ENCODE measurements at regions not wholly inside any gene's neighbourhood (a gene's known extent, or its start where the extent isn't known, plus 50 kb on each side); places are given as distances from the start of the nearest gene placed in this dataset.

- DNase-seq, result peak; percentile 77 to 80
Observed at GRCh38 chr1:244969355-244970235, 105.3 kb upstream of the HNRNPU start.

DNA sequence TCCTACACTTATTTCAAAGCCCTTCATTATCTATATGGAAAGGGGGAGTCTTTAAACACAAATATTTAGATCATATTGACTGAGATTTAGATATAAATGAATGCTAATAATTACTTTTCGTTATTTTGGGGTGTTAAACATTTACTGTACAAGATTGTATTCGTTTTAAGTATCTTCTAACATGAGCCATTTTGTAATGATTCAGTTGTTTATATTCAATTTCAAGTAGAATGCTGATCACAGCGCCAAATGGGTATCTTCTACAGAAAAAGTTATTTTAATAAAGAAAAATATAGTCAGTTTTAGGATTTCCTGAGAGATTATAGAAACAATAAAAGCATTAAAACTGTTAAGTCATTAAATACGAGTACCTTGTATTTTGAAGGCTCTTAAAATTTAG, 104.5 kb upstream of the HNRNPU start:
- DNase-seq, result no peak

DNA sequence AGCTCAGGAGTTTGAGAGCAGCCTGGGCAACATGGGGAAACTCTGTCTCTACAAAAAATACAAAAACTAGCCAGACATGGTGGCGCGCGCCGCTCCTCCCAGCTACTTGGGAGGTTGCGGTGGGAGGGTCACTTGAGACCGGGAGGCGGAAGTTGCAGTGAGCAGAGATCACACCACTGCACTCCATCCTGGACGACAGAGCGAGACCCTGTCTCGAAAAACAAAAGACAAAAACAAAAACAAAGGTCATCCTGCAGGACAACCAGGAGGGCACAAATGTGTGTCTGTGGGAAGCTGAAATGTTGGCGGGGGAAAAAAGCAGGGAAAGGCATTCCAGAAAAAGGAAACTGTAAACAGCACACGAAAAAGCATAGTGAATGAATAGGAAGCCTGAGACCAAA, 104.1 kb upstream of the HNRNPU start:
- no peak for DNase-seq

GRCh38 chr1:244967159-244967558, 102.8 kb upstream of the HNRNPU start:
- DNase-seq, result no peak

DNA sequence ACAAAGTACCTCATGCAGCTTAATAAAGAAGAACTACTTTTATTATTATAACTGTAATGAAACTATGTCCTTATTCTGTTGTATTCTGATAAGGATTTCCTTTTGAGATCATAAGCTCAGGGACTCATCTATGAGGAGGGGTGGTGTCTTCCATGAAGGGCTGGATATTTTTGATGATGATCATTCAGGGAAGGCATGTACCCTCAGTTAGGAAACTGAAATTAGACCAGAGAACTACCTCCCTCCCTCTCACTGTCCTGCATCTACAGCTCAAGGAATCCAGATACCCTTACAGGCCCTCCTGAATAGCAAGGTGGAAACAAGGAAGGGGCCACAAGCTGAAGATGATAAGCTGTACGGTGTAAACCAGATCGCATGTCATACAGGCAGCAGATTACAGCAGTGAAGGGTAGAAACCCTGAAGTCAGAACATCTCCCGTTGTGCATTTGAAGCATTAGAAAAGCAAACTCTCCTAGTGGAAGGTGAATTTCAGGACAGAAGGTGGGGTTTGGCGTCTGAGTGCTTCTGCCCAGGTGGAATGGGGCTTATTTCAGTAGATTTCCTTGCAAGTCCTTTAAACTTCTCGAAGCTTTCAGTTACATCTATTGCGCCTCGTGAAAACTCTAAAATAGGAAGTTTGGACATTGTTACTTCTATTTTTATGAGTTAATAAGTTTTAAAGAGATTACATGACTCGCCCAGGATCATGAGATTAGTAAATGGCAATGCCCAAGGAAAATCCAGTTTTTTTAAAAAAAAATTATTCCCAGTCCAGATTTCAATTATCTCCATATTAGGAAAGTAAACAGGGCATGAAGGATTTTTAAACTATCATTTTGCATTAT, 101.1 kb upstream of the HNRNPU start:
- no peak for DNase-seq

- DNase-seq, result peak; percentile 11 to 59
Observed at GRCh38 chr1:244964112-244964971, 100.0 kb upstream of the HNRNPU start.

- no peak for DNase-seq
Observed at GRCh38 chr1:244963231-244963826, 99.0 kb upstream of the HNRNPU start.

GRCh38 chr1:244962130-244962529, 97.8 kb upstream of the HNRNPU start:
- DNase-seq, result no peak

DNA sequence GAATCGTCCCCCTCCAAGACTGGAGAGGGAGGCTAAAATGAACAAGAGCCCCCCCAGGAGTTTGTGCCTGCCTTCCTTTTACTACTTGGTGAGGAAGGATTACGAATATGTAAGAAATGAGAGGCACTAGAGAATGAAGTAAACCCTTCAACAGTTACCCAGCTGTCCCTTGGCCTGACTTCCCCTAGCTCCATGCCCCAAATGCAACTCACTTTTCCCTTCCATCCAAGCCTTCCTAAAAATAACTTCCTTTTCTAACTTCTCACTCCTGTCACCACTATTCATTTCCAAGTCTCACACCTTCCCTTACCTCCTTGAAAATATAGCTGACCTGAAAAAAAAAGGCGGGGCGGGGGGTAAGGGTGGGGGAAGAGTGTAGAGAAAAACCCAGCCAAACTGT, 96.6 kb upstream of the HNRNPU start:
- DNase-seq, result no peak

DNA sequence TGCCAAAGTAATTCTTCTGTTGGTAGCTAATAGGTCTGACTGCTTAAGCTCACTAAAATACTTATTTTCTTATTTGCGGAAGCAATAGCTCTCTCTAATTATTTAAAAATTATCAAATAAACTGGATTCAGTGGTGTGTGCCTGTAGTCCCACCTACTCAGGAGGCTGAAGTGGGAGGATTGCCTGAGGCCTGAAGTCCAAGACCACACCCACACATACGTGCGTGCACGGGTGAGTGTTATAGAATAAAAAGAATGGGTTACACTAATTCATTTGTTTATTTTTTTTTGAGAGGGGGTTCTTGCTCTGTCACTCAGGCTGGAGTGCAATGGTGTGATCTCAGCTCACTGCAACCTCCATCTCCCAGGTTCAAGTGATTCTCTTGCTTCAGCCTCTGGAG, 94.2 kb upstream of the HNRNPU start:
- DNase-seq, result no peak

GRCh38 chr1:244957525-244957924, 93.2 kb upstream of the HNRNPU start:
- DNase-seq, result no peak

DNA sequence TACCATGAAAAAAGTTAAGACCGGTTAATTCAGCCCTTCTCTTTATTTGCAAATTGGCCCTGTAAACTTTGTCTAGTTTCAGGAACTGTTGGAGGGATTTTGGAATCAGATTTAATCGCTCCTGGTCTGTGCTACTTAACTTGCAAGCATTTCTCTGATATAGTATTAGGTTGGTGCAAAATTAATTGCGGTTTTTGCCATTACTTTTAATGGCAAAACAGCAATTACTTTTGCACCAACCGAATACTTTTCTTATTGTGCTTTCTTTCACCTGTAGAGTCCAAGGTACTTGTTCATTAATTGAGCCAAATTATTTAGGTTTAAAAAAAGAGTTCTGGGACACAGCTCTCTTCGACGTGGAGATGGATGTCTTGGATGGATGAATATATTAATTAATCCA, 92.8 kb upstream of the HNRNPU start:
- DNase-seq, result no peak

DNA sequence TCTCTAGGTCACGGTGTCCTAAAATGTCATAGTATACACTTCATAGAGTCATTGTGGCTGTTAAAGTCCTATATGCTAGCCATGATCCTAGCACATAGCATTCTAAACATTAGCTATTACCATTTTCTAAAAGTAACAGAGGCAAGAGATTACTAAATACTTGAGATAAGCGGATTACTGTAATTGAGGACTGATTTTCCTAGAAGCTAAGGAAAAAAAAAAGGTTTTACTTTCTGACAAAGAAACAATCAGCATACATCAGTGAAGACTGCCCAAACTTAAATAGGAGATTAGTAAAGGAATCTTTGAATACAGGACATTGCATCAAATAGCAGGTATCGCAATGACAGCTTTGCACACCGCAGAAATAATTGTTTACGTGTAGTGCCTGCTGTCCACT, 91.3 kb upstream of the HNRNPU start:
- no peak for DNase-seq

GRCh38 chr1:244954359-244954758, 90.0 kb upstream of the HNRNPU start:
- DNase-seq, result no peak

DNA sequence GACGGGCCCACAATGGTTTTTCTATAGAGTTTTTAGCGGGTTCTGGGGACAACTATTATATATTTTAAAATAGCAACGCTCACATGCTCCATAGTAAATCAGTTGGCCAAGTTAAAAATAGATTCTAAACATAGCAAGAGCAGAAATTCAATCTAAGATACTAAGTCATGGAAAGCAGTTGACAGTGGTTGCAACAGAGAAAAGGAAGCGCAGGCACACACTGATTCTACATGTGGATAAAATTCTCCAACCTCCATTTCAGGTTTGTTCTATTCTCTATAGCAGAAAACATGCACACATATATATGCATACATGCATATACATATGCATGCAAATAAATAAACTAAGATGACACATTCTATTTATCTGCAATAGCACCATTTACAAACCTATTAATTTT, 89.6 kb upstream of the HNRNPU start:
- no peak for DNase-seq

GRCh38 chr1:244952940-244953339, 88.6 kb upstream of the HNRNPU start:
- DNase-seq, result no peak

- DNase-seq, result no peak
Observed at GRCh38 chr1:244952280-244952933, 88.1 kb upstream of the HNRNPU start.

GRCh38 chr1:244948416-244948815, 84.1 kb upstream of the HNRNPU start:
- no peak for DNase-seq

GRCh38 chr1:244945109-244945671, 80.8 kb upstream of the HNRNPU start:
- DNase-seq, result no peak

DNA sequence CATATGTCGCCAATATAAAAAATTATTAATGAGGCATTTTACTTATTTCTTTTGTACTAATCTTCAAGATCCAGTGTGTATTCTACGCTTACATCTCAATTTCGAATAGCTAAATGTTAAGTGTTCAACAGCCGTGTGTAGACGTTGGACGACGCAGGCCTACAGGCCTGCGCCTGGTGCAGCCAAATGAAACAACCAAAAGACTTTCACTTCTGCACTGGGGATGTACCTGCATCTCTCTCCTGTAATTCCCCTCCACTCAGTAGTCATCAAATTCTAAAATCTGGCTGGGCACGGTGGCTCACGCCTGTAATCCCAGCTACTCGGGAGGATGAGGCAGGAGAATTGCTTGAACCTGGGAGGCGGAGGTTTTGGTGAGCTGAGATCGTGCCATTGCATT, 76.8 kb upstream of the HNRNPU start:
- no peak for DNase-seq

- no peak for DNase-seq
Observed at GRCh38 chr1:244937099-244937498, 72.8 kb upstream of the HNRNPU start.

Measured in NCI-H446 (cell line).